Stimulated activated CD4-positive, alpha-beta T cell treated with anti-CD3 and anti-CD28 coated beads, TNF-alpha, amount 100 ng/mL, for 1 hour (primary cell): ENCODE measurements at regions not wholly inside any gene's neighbourhood (a gene's known extent, or its start where the extent isn't known, plus 50 kb on each side); places are given as distances from the start of the nearest gene placed in this dataset.
"Not testable (repeated sequence)": the region's sequence is repeated elsewhere in the genome, so short reads cannot be mapped to it uniquely, and the experiment has no call there.

ENCODE experiments used
- DNase-seq, 3 donors: peaks; one replicate each; pipeline ENCODE4 v3.0.0-alpha.2; 2020; ENCODE audit warnings: low read depth in 3 of 3, low spot score in 1 of 3

DNA sequence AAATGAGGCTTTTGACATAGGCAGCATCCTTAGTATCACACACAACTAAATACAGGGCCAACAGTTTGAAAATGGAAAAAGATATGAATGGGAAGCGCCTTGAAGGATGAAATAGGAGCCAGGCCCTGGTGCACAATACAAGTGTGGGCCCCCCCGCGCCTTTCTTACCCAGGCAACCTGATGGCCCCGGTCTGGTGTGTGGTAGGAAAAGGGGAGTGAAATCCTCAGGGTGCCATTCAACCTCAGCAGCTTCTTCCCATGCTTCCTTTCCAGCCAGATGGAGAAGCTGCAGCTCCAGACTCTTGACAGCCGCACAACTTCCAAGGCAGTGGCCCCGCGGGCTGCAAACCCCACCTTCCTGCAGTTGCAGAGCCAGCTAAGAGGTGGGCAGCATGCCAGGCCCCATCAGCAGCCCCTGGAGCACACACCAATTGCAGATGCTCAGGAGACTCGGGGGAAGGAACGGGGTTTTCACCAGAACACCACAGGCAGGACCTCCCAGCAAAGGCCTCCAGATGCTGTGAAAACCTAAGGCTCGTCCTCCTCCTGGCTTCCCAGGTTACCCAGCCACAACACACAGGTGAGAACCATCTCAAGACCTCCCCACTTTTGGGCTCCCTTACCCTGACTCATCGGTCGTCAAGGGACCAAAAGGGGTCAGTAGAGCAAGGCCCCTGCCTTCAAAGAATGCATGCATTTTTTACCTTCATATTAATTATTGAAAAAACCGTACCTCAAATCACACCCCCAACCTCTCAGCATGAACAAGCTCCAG is 101.6 kb downstream of the CPN2 start:
- DNase-seq: no peak

DNA sequence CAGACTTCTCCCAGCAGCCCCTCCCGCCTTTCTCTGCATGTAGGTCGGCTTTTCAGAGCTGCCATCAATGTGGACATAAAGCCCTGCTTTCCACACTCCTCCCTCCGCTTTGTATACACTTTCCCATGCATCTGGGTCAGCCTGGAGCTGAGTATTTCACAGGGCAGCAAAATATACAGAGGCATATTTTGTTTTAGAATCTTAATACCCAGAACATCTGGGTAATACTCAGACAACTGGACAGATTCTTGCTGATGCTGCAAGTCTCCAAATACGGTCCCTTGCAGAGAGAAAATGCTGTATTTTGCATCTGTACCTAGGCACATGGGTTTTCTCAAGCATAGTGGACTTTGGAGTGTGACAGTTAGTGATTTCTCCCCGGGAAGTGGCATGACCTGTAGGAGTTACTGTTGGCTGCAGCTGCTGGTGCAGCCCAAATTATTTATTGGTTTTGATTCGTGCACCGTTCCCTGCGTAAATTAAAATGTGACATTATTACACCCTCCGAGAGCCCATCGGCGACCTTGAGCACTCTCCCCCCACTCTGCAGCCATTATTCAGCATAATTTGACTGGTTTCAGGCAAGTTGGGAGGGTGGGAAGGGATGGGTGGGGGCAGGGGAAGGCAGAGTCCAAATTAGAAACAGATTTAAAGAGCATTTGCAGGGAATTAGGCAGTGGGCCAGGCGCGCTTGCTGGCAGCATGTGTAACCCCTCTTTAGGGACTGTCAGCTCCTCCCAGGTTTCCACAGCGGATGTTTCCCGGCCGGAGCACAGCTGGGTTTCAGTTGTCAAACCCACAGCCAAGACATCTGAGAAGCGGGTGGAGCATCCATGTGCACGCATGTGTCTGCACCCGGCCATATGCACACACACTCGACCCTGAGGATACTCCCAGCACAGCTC is 100.8 kb downstream of the CPN2 start:
- DNase-seq: no peak

DNA sequence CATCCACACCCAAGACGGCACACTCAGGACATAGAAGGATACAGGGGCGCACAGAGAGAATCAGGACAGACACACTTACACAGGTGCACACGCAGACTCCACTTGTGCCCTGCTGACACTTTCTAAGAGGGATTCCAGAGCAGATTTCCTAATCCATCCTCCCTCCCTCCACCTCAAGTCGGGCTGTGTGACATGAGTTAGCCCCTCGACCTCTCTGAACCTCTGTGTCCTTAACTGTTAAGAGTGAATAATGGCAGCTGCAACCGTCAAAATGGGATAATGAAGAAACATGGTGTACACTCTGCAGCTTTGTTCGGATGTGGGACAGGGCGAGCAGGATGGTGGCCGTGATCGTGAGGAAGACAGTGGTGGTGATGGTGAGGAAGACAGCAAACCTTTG is 100.1 kb downstream of the CPN2 start:
- no peak for DNase-seq

DNA sequence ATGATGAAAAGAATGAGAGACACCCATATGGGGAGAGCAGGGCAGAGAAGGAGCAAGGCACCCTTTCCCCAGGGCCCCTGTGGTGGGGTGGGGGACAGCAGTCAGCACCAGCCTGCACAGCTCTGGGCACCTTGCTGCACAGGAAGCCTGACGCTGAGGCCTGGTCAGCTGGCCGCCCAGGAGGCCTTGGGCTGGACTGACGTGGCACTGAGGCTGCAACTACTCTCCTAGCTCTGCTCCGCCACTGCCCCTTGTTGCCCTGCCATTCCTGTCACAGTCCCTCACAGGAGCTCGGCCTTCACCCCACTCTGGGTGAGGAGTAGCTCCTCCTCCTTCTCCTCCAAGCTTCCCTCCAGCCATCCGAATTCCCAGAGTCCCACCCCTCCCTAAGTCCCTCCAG is 99.7 kb downstream of the CPN2 start:
- no peak for DNase-seq

DNA sequence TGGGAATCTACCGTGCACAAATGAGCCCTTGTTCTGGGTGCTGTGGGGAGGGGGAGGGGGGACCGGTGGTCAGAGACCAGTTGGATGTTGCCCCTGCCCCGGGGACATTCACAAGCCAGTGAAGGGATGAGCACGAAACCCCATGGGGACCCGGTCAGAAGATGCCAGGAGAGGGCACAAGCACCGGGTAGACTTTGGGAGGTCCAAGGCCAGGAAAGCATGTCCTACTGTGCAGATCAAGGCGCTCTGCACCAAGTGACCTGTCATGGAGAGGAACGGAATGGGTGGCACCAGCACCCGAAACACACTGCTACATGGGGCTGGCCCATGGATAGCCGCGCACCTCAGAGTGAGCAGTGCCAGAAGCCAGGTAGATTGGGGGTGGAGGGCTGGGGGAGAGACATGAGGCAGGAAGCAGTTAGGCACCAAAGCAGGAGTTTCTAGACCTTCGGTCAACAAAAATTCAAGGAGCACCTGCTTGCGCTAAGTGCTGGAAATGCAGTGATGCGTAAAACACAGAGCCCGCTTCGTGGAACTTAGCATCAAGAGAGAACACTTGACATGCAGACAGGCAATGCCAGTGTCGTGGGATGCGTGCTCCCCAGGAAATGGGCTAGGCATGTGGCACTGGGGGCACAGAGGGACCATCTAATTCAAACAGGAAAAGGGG is 99.1 kb downstream of the CPN2 start:
- DNase-seq: no peak

DNA sequence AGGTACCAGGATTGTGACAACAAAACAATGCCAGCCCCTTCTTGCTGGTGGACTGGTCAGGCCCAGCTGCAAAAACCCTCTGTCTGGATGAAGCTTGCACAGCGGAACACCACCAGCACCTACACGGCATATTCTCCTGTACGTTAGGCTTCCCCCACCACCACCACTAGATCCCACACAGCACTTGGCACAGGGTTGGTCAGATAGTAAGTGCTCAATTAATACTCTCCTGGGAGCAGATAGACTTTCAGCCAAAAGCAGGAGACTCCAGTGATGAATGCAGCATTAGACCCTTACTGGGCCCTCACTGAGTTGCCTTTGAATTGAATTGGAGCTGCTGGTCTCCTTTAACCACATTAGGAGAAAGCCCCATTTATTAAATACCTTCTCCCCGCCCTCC is 97.9 kb downstream of the CPN2 start:
- DNase-seq: no peak

DNA sequence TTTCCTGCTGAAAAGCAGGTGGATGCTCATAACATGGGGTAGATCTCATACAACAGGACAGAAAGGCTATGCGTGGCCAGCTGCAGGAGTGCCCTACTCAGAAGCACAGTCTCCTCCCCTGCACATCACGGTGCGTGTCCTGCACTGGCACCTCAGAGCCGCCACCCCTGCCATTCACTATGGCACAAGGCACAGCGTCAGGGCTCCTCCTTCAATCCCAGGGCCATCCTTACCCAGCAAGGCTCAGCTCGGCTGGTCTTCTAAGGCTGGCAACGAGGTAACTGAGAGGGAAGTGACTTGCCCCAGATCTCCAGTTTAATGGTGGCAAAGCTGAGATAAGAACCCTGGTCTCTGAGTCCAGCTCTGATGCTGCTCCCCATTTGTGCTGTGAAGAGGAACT is 97.1 kb downstream of the CPN2 start:
- no peak for DNase-seq

DNA sequence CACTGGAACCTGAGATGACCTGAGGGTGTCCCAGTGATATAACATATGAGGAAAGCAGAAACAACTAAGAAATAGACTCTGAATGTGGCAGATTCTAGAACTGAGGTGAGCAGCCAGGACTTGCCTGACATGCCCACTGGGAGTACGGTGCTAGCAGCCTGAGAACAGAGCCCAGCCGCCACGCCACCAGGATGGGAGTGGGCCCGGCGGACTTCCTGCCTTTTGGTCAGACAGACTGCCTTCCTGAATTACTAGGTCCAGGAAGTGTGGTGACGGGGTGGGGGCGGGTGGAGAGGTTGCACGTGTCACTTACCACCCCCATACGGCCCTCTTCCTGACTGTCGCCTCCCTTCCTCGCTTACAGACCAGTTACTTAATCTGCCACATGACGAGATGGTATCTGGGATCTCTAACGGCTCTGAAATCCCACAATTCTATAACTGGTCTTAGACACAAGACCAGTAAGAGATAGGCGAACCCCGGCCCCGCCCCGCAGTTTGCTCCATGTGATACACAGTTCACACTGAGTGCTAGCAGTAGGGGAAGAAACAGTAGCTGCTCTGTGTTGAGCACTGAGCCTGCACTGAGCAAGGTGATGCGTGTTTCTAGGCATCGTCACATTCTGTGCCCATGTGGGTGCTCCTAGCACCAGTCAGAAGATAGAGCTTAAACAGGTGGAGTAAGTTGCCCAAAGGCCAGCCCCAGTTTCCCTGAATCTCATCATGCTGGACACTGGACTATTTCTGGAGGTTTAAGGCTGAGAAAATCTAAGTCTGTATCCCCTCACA is 95.7 kb downstream of the CPN2 start:
- DNase-seq: peak in 1 of 3 donors; percentile 36

DNA sequence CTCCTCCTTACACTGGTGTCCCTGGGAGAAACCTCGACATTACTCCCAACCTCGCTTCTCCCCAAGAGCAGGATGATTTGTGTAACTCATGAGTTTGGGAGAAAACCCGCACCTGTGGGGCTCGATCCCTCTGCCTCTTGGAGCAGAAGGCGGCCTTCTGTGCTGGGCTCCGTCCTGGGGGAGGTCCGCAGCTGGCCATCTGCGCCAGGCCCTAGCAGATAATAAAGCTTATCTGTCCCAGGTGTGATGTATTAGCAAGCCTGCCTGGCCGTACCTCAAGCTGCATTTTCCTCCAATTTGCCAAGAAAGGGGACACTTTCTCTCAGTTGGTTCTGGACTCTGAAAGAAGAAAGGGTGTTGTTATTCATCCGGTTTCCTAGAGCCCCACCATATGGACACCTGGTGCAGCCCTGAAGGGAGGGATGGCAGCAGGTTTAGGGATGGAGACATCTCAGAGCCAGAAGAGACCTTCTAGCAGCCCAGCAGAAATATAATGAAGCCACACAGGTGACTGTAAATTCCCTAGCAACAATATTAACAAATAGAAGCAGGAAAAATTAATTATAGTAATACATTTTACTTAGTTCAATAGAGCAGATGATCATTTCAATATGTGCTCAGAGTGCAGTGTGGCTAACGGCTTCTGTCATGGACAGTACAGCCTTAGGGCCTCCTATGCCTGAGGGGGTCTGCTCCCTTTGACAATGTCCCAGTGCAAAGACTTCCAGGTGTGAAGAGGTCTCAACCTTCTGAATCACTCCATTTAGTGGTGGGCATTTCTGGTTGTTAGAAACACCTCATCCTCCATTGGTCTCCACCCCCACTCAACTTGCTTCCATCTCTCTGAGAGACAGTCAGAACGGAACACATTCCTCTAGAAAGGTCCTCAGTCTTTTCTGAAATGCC is 94.8 kb downstream of the CPN2 start:
- no peak for DNase-seq

DNA sequence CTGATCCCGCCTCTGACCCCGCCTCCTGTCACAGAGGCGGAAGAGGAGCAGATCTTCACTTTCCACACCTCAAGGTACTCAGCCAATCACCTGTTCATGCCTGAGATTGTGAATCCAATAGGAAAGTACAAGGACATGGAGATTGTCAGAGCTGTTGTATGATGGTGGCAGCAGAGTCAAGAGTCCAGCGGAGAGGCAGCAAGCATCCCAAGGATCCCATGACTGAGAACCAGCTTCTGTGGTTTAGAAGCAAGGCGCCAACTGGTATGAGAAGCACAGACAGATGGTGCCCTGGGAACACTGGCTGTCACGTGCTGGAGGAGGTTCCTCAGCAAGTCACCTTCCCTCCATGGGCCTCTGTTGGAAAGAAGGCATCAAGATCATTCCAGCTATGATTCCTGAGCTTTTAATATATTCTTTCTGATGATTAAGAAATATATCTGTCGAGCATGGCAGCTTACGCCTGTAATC is 93.9 kb downstream of the CPN2 start:
- no peak for DNase-seq

DNA sequence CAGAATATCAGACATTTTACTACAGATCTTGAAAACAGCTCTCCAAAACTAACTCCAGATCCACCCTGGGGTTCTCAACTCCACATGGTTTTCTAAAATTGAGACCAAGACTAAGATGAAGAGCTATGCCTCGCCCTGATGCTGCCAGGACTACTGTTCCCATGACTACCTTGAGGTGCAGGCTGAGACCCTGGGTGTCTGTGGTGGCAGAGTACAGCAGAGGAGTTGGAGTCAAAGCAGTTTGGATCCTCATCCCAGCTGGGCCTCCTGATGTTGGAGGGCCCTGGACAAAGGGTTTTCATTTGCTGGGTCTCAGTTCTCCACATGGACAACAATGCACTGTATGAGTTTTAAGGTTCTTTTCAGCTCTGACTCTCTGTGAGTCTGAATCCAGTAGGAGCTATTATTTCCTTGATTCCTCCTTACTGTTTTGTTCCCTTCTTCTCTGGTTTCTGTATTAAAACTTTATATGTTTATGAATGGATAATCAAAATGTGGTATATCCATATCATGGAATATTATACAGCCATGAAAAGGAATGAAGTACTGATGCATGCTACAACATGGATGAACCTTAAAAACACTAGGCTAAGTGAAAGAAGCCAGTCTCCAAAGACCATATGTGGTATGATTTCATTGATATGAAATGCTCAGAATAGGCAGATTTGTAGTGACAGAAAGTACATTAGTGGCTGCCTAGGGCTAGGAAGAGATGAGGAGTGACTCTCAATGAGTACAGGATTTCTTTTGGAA is 93.0 kb downstream of the CPN2 start:
- DNase-seq: no peak

DNA sequence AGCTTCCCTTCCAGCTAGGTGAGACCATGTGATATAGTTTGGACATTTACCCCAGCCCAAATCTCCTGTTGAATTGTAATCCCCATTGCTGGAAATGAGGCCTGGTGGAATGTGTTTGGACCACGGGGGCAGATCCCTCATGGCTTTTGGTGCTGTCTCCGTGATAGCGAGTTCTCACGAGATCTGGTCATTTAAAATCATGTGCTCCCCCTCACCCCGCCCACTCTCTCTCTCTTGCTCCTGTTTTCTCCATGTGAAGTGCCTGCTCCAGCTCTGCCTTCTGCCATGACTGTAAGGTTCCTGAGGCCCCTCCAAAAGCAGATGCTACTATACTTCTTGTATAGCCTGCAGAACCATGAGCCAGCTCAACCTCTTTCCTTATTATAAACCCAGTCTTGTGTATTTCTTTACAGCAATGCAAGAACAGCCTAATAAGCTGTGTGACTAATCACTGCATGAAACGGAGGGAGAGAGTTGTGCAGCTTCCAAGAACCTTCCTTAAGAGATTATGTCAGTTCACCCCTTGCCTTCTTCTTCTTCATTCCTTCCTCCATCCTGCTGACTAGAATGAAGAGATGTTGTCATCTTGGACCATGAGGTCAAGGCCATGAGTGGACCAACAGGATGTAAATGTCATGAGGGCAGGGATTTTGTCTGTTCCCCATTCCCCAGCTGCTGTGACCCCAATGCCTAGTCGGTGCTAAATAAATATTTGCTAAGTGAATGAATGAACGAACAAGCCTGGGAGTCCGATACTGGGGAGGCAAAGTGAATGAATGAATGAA is 91.0 kb downstream of the CPN2 start:
- DNase-seq: no peak

DNA sequence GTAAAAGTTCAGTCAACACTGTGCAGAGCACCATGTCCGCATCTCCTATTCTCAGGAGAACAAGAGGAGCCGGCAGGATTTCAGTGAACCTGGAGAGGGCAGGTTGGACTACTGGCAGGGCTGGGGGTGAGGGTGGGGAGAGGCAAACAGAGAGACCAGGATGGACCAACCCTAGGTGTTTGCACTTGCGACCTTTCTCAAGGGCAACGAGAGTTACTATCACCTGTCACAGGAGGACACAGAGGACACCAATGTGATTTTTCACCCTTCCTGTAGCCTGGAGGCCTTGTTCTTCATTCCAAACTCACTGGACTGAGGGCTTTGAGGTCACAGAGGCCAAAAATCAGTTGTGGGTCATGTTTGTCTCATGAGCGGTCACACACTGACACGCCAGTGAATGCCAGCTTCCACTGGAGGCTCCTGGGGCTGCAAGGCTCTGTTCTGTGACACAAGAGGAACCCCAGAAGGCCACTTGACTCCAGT is 89.5 kb downstream of the CPN2 start:
- DNase-seq: no peak

DNA sequence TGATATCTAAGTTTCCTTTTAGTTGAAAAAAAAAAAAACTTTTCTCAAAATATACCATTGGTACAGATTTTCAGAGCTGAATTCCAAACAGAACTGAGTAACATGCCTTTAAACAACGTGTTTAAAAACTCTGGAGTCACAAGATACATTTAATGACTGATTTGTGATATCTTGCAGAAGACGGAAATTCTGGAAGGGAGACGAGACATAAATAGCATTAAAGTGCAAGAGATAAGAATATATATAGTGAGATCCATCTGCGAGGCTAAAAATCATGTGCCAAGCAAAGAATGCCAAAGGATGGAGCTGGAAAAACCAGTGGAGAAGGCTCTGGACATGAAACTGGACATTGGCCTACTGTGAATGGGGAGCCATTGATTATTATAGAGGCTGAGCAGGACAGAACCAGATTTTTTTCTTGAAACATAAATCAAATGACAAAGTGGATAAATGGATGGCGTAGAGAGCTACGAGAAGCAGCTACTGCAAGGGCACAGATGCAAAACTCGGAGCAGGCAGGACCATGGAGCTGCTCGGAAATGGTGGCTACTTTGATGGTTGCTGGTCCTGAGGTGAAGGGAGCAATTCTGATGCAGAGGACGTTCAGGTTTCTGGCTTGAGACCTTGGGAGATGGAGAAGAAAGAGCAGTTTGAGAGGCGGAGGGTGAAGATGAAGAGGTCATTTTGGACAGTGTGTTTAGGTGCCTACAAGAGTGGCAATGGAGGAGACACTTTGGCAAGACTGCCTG is 88.8 kb downstream of the CPN2 start:
- no peak for DNase-seq

DNA sequence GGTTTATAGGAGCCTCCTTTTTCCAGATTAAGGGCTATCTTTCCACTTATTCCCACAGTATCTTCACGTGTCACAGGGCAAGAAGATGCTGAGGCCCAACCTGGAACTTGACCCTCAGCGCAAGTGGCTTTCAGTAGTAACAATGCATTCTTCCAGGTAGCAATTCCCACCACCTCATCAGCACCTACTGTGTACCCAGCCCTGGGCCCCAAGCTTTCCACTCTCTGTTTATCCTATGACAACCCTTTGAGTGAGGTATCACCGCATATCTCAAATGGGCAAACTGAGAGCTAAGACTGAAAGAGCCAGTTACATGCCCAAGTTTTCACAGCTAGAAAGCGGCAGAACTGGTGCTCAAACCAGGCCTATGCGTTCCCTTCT is 88.2 kb downstream of the CPN2 start:
- no peak for DNase-seq

DNA sequence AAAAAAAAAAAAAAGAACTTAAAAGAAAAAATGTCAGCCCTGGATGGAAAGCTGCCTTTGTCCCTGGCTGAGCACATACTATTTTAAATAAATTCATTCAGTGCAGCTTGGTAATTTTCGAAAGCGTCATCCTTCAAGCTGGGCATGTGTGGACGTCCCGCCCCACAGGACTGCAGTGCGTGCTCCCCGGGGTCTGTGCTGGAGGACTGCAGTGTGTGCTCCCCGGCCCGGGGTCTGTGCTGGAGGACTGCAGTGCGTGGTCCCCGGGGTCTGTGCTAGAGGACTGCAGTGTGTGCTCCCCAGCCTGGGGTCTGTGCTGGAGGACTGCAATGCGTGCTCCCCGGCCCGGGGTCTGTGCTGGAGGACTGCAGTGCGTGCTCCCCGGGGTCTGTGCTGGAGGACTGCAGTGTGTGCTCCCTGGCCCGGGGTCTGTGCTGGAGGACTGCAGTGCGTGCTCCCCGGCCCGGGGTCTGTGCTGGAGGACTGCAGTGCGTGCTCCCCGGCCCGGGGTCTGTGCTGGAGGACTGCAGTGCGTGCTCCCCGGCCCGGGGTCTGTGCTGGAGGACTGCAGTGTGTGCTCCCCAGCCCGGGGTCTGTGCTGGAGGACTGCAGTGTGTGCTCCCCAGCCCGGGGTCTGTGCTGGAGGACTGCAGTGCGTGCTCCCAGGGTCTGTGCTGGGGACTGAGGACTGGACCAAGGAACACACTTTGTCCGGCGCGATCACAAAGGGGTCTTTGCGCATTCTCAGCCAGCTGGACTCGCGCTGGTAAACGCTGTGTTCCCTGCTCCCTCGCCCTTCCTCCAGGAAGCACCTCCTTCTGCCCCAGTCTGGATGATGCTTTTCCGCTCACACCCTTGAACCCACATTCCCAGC is 86.3 kb downstream of the CPN2 start:
- not testable (repeated sequence) for DNase-seq

DNA sequence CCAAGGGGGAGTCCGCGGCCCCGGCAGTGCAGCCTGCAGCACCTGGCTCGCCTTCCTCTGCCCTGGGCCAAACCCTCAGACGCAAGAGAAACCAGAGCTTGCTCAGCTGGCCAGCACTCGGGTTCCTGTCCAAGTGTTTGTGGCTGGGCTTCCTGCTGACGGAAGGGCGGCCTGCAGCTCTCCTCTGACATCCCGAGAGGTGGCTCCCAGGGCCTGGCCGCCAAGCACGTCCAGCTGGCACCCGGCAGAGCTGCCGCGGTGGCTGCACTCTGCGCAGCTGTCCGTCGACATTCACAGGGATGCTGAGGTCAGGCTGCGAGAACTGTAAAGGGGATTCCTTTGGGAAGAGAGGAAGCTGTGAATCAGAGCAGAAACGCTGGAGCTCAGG is 85.6 kb downstream of the CPN2 start:
- DNase-seq: no peak
